Osteoblast (primary cell): ENCODE measurements at regions not wholly inside any gene's neighbourhood (a gene's known extent, or its start where the extent isn't known, plus 50 kb on each side); places are given as distances from the start of the nearest gene placed in this dataset.
A peak's percentile ranks its signal among the peaks of the same experiment; 100 is the strongest.

Experiments
- DNase-seq: peaks from one replicate; pipeline ENCODE4 v3.0.0; 2011; ENCODE audit warnings: low spot score, mixed read lengths; ENCODE audit not compliant: insufficient read length; ENCODE audit errors: missing footprints
- H2AFZ ChIP-seq: 2 replicates; pipeline ENCODE4 v1.6.0; 2011; ENCODE audit warnings: mild to moderate bottlenecking, low read length
- H3K27ac ChIP-seq: 2 replicates; pipeline ENCODE4 v1.5.1; 2011; ENCODE audit warnings: mild to moderate bottlenecking, low read depth, low read length, moderate library complexity
- H3K27me3 ChIP-seq: 2 replicates; pipeline ENCODE4 v1.6.0; 2012; ENCODE audit warnings: mild to moderate bottlenecking, control low read depth, inconsistent platforms, low read length, moderate library complexity; ENCODE audit not compliant: insufficient read depth
- H3K36me3 ChIP-seq: 2 replicates; pipeline ENCODE4 v1.5.1; 2011; ENCODE audit warnings: mild to moderate bottlenecking, low read length, control low read depth, moderate library complexity; ENCODE audit not compliant: insufficient read depth
- H3K4me1 ChIP-seq: 2 replicates; pipeline ENCODE4 v1.5.1; 2011; ENCODE audit warnings: mild to moderate bottlenecking, low read length, control low read depth, moderate library complexity; ENCODE audit not compliant: insufficient read depth
- H3K4me2 ChIP-seq: 2 replicates; pipeline ENCODE4 v1.6.0; 2011; ENCODE audit warnings: mild to moderate bottlenecking, low read length; ENCODE audit not compliant: insufficient read depth
- H3K4me3 ChIP-seq: fragments of 200-600 bp; sonication (generic); 3 replicates; pipeline ENCODE4 v1.5.1; 2012; ENCODE audit warnings: mild to moderate bottlenecking, low read length, inconsistent platforms; ENCODE audit not compliant: insufficient read depth
- H3K79me2 ChIP-seq: 2 replicates; pipeline ENCODE4 v1.6.0; 2012; ENCODE audit warnings: mild to moderate bottlenecking, low read length, control low read depth, inconsistent platforms; ENCODE audit not compliant: insufficient read depth
- H3K9me3 ChIP-seq: 2 replicates; pipeline ENCODE4 v1.5.1; 2011; ENCODE audit warnings: low read depth, low read length, control low read depth
- H4K20me1 ChIP-seq: 2 replicates; pipeline ENCODE4 v1.6.0; 2012; ENCODE audit warnings: mild to moderate bottlenecking, low read length, control low read depth; ENCODE audit not compliant: insufficient read depth
- TF ChIP-seq, protein P1 (sequence below): IDR thresholded peaks from 2 replicates; pipeline ENCODE4 v1.5.1; 2011; ENCODE audit warnings: mild to moderate bottlenecking, low read depth, low read length, moderate library complexity; ENCODE audit errors: extremely low read depth

DNA sequence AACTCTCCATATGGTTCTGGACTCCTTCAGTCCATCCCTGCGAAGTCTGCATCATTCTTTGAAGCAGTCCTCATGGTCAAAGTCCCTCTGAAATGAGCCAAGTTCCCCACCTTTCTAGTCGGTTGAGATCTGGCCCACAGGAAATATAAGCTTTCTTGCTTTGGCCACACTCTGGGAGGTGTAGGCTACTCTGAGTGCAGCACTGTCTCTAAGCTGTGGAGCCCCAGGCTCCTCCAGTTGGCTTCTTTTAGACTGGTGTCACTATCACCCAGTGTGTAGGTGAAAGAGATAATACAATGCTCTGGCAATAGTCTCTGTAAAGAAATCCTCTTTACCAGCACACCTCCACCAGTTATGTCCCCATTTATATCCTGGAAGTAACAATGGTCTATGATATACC is 486.5 kb upstream of the KLF12 start:
- no peaks in the 10 kb centered on the region for H3K4me1 ChIP-seq
- DNase-seq: peak; percentile 18
- H3K4me3 ChIP-seq: no peak overlapping the region
- TF ChIP-seq, protein P1, sequence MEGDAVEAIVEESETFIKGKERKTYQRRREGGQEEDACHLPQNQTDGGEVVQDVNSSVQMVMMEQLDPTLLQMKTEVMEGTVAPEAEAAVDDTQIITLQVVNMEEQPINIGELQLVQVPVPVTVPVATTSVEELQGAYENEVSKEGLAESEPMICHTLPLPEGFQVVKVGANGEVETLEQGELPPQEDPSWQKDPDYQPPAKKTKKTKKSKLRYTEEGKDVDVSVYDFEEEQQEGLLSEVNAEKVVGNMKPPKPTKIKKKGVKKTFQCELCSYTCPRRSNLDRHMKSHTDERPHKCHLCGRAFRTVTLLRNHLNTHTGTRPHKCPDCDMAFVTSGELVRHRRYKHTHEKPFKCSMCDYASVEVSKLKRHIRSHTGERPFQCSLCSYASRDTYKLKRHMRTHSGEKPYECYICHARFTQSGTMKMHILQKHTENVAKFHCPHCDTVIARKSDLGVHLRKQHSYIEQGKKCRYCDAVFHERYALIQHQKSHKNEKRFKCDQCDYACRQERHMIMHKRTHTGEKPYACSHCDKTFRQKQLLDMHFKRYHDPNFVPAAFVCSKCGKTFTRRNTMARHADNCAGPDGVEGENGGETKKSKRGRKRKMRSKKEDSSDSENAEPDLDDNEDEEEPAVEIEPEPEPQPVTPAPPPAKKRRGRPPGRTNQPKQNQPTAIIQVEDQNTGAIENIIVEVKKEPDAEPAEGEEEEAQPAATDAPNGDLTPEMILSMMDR: no peak
- H4K20me1 ChIP-seq: no peaks in the 10 kb centered on the region
- no peaks in the 10 kb centered on the region for H3K79me2 ChIP-seq
- H3K4me2 ChIP-seq: no peak overlapping the region
- no peaks in the 10 kb centered on the region for H3K27me3 ChIP-seq
- H2AFZ ChIP-seq: no peak overlapping the region
- no peaks in the 10 kb centered on the region for H3K9me3 ChIP-seq
- H3K27ac ChIP-seq: no peak overlapping the region
- H3K36me3 ChIP-seq: no peaks in the 10 kb centered on the region

DNA sequence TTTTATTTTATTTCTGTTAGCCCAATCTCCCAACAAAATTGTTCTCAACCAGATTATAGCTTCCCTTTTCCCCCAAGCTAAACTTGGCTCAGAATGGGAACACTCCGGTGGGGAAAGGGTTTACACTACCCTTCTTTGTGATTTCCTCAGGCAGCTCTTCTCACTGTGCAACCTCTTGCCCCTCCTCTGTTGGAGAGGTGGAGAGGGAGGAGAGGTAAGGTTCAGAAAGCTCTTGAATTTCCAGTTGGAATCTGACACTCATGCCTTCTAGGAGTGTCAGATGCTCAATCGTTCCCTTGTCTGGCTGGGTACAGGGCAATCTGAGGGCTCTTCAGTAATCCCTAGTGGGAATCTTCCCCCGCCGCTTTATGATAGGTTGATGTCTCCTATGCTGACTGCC is 486.1 kb upstream of the KLF12 start:
- no peak for DNase-seq
- Histone ChIP-seq H3K27me3 (no peaks in the 10 kb centered on the region), H3K27ac (no peak overlapping the region), H3K4me1 (no peaks in the 10 kb centered on the region), H3K9me3 (no peaks in the 10 kb centered on the region), H3K4me3 (no peak overlapping the region), H2AFZ (no peak overlapping the region), H3K4me2 (no peak overlapping the region), H3K79me2 (no peaks in the 10 kb centered on the region), H3K36me3 (no peaks in the 10 kb centered on the region), H4K20me1 (no peaks in the 10 kb centered on the region)
- TF ChIP-seq, protein P1: no peak

DNA sequence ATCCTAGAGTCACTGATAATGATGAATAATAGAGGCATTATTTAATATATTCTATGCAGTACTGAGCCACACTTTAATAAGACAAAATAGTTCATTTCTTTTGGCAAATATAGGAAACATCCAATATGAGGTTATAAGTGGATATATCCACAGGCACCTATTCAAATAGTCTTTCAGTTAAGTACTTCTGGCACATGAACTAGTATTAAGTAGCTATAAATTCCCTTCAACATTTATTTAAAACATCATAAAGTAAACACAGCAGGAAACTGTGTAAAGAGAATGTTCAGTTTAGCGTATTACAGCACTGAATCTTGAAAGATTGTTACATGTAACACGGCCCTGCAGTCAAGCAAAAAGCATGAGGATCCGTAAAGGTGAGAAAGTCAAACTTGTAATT is 463.3 kb upstream of the KLF12 start:
- H3K4me2 ChIP-seq: no peak overlapping the region
- H3K36me3 ChIP-seq: no peaks in the 10 kb centered on the region
- H3K4me3 ChIP-seq: no peak overlapping the region
- no peaks in the 10 kb centered on the region for H4K20me1 ChIP-seq
- H3K79me2 ChIP-seq: no peaks in the 10 kb centered on the region
- no peaks in the 10 kb centered on the region for H3K4me1 ChIP-seq
- no peak overlapping the region for H2AFZ ChIP-seq
- no peaks in the 10 kb centered on the region for H3K27me3 ChIP-seq
- DNase-seq: no peak
- H3K27ac ChIP-seq: no peak overlapping the region
- H3K9me3 ChIP-seq: no peaks in the 10 kb centered on the region
- TF ChIP-seq, protein P1: no peak

DNA sequence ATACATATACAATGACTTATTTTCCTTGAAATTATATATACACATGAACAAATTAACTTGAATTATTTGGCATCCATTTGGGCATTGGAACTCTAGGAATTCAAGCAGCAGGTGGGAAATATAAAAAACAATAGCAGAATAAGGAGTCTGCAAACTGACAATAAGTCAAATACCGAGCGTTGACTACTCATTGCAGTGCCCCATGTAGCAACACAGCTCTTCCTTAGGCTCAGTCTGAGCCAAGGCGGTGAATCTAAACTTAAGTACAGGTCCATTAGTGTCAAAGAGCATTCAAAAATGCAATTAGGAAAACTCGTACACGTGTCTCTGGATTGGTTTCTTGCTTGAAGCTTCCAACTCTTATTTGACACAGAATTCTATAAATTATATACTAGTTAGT is 462.5 kb upstream of the KLF12 start:
- Histone ChIP-seq H3K4me1 (no peaks in the 10 kb centered on the region), H3K36me3 (no peaks in the 10 kb centered on the region), H4K20me1 (no peaks in the 10 kb centered on the region), H3K27ac (no peak overlapping the region), H2AFZ (no peak overlapping the region), H3K79me2 (no peaks in the 10 kb centered on the region), H3K27me3 (no peaks in the 10 kb centered on the region), H3K4me3 (no peak overlapping the region), H3K9me3 (no peaks in the 10 kb centered on the region), H3K4me2 (no peak overlapping the region)
- TF ChIP-seq, protein P1: no peak
- DNase-seq: no peak
